ENCODE measurements at regions not wholly inside any gene's neighbourhood (a gene's known extent, or its start where the extent isn't known, plus 50 kb on each side); places are given as distances from the start of the nearest gene placed in this dataset.
"Not testable (repeated sequence)": the region's sequence is repeated elsewhere in the genome, so short reads cannot be mapped to it uniquely, and the experiment has no call there.

DNA sequence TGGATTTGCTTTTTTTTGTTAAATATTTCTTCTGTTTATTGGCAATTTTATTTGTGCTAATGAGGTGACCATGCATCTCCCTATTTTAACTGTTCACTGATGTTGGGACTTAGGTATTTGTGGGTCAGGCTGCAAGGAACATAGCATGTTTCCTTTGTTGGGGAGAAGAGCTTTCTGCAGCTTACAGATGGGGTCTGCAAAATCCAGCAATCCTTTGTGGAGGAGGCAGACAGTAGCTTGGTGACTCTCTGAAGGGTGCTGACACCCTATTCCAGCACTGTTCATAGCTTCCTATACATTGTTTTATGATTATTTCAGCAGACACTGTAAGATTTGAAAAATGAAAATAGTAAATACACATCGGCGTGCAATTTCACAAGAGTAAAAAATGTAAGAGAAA is 491.7 kb downstream of the RAPGEF2 start:
- DNase-seq (ENCODE audit: low spot score in 2 of 2): no peak
- H3K27ac ChIP-seq: no peak overlapping the region
- H3K36me3 ChIP-seq: no peaks in the 10 kb centered on the region
- no peaks in the 10 kb centered on the region for H3K27me3 ChIP-seq
- TF ChIP-seq, protein P1, sequence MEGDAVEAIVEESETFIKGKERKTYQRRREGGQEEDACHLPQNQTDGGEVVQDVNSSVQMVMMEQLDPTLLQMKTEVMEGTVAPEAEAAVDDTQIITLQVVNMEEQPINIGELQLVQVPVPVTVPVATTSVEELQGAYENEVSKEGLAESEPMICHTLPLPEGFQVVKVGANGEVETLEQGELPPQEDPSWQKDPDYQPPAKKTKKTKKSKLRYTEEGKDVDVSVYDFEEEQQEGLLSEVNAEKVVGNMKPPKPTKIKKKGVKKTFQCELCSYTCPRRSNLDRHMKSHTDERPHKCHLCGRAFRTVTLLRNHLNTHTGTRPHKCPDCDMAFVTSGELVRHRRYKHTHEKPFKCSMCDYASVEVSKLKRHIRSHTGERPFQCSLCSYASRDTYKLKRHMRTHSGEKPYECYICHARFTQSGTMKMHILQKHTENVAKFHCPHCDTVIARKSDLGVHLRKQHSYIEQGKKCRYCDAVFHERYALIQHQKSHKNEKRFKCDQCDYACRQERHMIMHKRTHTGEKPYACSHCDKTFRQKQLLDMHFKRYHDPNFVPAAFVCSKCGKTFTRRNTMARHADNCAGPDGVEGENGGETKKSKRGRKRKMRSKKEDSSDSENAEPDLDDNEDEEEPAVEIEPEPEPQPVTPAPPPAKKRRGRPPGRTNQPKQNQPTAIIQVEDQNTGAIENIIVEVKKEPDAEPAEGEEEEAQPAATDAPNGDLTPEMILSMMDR (IDR thresholded peaks at IDR 0.05): no peak
- no peaks in the 10 kb centered on the region for H3K9me3 ChIP-seq
- H3K4me1 ChIP-seq: no peaks in the 10 kb centered on the region
- intact Hi-C loops (cut with DNase I): no loop called here
- H3K4me3 ChIP-seq: no peak overlapping the region

DNA sequence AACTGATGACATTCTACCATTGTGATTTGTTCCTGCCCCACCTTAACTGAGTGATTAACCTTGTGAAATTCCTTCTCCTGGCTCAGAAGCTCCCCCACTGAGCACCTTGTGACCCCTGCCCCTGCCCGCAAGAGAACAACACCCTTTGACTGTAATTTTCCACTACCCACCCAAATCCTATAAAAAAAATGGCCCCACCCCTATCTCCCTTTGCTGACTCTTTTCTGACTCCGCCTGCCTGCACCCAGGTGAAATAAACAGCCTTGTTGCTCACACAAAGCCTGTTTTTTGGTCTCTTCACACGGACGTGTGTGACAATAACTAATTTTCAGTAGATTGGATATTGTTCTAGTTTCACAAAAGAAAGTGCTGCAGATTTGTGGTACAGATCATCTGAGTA is 492.2 kb downstream of the RAPGEF2 start:
- intact Hi-C loops (cut with DNase I): not testable (repeated sequence)

DNA sequence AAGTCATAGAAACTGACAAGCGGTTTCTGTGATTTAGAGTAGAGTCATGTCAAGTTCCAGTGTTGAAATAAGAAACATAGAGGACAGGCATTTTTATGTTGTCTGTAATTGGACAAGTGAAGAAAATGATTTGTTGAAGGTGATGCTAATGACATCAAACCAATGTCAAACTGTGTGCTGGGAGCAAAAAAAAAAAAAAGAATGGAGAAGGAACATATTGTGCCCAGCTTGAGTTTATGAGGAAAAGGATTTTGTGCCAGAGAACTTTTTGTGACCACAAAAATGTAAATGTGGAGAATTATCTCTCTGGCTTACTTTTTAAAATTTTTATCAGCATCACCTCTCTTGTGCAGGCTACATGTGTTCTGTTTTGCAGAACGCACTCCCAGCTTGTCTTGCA is 495.7 kb downstream of the RAPGEF2 start:
- H3K36me3 ChIP-seq: no peaks in the 10 kb centered on the region
- DNase-seq (ENCODE audit: low spot score in 2 of 2): no peak
- intact Hi-C loops (cut with DNase I): no loop called here
- H3K9me3 ChIP-seq: no peaks in the 10 kb centered on the region
- TF ChIP-seq, protein P1 (IDR thresholded peaks at IDR 0.05): no peak
- no peak overlapping the region for H3K27ac ChIP-seq
- no peaks in the 10 kb centered on the region for H3K4me1 ChIP-seq
- no peak overlapping the region for H3K4me3 ChIP-seq
- no peaks in the 10 kb centered on the region for H3K27me3 ChIP-seq

More for the DNA sequence above, 492.2 kb downstream of the RAPGEF2 start:
- not testable (repeated sequence) for DNase-seq (ENCODE audit: low spot score in 2 of 2); H3K4me3 ChIP-seq; H3K27me3 ChIP-seq; H3K4me1 ChIP-seq; H3K36me3 ChIP-seq; H3K27ac ChIP-seq; H3K9me3 ChIP-seq

DNA sequence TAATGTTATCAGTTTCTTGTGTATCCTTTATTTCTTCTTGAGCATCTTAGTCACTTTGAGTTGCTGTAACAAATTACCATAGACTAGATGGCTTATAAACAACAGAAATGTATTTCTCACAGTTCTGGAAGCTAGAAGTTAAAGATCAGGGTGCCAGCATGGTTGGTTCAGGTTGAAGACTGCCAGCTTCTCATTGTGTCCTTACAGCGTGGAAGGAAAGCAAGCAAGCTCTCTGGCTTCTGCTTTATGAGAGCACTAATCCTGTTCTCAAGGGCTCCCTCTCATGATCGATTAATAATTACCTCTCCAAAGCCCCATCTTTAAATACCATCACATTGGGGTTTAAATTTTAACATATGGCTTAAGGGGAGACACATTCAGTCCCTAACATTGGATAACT is 497.2 kb downstream of the RAPGEF2 start:
- no peaks in the 10 kb centered on the region for H3K27me3 ChIP-seq
- intact Hi-C loops (cut with DNase I): no loop called here
- H3K36me3 ChIP-seq: no peaks in the 10 kb centered on the region
- TF ChIP-seq, protein P1 (IDR thresholded peaks at IDR 0.05): no peak
- no peaks in the 10 kb centered on the region for H3K4me1 ChIP-seq
- no peak for DNase-seq (ENCODE audit: low spot score in 2 of 2)
- no peaks in the 10 kb centered on the region for H3K9me3 ChIP-seq
- no peak overlapping the region for H3K4me3 ChIP-seq
- H3K27ac ChIP-seq: no peak overlapping the region

DNA sequence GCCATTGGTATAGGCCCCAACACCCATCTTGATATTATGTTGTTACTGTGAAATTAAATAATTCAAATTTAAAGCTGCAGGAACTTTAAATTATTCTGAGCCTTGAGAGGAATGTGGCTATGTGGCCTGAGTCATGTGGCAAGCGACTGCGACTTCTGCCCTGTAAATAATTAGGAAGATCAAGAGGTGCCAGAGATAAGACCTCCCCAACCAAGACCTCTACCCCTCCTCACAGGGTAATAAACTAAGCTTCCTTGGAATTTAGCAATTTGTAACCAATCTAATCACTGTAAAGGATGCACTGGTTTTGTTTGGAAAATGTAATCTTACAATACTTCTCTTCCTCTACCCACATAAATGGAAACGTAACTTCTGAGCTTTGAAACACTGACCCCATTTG is 501.9 kb downstream of the RAPGEF2 start:
- H3K27me3 ChIP-seq: no peaks in the 10 kb centered on the region
- intact Hi-C loops (cut with DNase I): no loop called here
- TF ChIP-seq, protein P1 (IDR thresholded peaks at IDR 0.05): no peak
- H3K36me3 ChIP-seq: no peaks in the 10 kb centered on the region
- H3K4me3 ChIP-seq: no peak overlapping the region
- H3K4me1 ChIP-seq: no peaks in the 10 kb centered on the region
- DNase-seq (ENCODE audit: low spot score in 2 of 2): no peak
- H3K9me3 ChIP-seq: no peaks in the 10 kb centered on the region
- H3K27ac ChIP-seq: no peak overlapping the region

DNA sequence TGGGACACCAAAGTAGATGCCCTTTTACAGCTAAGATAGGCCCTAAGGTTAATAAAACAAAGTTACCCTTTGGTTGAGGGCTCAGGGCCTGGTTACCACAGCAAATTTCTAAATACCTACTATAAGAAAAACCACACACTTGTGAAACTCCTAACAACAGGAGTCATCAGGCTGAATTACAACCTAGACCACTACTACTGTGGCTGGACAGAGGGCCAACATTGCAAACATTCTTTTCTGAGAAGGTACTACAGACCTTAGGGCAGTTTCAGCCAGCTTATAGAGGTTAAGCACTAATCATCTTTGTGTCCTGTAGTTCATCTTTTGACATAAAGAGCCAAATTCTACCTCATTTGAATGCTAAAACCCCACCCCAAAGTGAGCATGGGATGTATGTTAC is 504.0 kb downstream of the RAPGEF2 start:
- TF ChIP-seq, protein P1 (IDR thresholded peaks at IDR 0.05): no peak
- Histone ChIP-seq H3K36me3 (no peaks in the 10 kb centered on the region), H3K27ac (no peak overlapping the region), H3K9me3 (no peaks in the 10 kb centered on the region), H3K4me1 (no peaks in the 10 kb centered on the region), H3K27me3 (no peaks in the 10 kb centered on the region), H3K4me3 (no peak overlapping the region)
- intact Hi-C loops (cut with DNase I): no loop called here
- DNase-seq (ENCODE audit: low spot score in 2 of 2): no peak

Measured in ascending aorta (tissue), 2 donors.